ENCODE measurements at regions not wholly inside any gene's neighbourhood (a gene's known extent, or its start where the extent isn't known, plus 50 kb on each side); places are given as distances from the start of the nearest gene placed in this dataset.
"Not testable (repeated sequence)": the region's sequence is repeated elsewhere in the genome, so short reads cannot be mapped to it uniquely, and the experiment has no call there.

DNA sequence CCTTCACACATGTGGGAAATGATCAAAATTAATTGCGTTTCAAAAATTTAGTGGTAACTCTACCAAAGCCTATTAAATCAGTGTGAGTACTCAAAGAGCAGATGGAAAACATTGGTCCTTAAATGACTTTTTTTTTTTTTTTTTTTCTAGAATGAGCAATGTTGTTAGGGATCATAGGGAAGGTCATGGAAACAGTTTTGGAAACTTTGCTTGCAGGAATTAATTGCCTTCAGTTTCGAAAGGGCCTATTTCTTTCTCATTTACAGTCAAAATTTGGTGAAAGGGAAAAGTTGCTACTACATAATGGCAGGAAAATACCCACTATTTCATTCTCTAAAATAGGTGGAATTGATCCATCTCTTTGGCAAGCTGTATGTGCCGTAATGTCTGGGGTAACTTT is 160.9 kb downstream of the RTL9 start:
- no peak for DNase-seq

DNA sequence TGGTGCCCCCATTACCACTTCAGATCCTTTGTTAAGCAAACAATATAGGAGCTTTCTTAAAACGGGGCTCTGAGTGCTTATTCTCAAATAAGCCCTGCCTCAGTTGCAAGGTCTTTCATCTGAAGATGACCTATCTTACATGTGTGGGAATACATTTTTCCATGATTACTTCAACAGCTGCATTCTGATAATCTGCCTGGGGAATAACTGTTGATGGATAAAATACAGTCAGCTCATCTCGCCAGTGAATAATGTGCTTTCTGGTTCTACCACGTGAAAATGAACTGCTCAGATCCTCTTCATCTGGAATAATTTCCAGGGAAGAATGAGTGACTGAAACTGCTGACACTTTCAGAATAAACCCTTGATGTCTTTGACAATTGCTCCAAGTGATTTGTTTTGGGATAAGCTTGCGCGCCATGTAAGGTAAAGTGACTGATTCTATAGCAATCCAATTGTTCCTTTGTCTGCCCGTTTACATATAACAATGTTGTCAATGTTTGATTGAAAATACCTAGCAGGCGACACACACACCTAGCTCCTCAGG is 161.3 kb downstream of the RTL9 start:
- no peak for DNase-seq

DNA sequence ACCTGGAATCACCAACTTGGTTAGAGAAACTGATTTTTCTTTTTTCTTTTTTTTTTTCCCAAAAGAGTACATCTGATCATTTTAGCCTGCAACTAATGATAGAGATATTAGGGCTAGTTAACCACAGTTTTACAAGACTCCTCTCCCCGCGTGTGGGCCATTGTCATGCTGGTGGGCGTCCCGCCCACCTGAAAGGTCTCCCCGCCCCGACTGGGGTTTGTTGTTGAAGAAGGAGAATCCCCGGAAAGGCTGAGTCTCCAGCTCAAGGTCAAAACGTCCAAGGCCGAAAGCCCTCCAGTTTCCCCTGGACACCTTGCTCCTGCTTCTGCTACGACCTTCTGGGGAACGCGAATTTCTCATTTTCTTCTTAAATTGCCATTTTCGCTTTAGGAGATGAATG is 162.0 kb downstream of the RTL9 start:
- DNase-seq, result not testable (repeated sequence)

DNA sequence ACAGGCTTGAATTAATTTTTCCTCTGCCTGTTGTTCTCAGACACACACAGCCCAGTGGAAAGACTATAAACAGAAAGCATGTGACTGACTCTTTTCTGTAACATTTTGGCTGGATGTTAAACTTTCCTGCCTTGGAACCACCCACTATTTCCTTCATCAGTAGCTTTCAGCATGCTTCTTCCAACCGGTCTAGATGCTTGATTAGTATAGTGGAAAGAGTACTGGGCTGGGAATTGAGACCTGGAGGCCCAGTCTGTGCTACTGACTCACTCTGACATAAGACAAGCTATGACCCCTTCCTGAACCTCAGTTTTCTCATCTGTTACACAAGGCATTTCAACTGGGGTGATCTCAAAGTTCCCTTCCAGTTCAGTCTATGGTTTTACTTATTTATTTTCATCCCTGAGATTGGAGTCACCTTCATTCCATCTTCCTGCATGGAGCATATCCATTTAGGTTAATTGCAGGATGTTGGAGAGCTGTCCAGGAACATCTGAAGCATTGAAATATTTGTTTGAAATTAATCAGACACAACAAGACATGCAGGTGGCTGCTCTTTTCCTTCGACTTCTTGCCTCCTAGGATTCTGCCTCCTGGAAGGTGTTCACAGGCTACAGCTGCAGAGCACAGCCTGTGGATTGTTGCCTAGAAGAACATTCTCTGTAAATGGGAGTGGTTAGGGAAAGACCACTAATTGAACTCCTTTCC is 173.4 kb downstream of the RTL9 start:
- no peak for DNase-seq

DNA sequence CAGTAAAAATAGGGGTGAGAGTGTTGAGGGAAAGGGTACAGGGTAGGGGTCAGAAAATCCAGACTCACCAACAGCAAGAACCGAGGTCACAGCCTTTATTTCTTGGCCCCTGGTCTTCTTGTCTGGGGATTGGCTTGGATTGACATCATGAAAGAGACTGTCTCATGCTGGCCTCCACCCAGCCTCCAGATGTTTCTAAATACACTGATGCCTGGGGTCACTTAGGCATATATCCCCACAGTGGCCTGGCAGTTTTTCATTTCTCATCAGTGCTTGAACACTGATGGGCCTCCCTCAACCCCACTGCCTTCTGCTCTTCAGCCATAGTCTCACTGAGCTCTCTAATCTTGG is 173.9 kb downstream of the RTL9 start:
- no peak for DNase-seq

DNA sequence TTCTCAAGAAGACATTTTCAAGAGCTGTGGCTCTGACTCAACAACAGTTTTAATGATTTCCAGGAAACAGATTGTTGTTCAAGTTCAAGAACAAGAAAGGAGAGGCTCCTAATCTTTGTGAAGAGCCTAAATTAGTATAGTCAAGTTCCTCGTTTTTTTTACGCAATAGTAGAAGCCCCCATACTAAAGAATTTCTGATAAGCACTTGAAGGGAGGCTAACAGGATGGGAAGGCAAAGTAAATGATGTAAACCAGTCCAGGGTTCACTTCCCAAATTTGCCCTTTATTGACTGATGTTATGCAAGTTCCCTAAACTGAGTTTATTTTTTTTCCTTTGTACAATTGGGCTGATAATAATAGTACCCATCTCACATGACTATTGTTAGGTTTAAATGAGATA is 178.2 kb downstream of the RTL9 start:
- no peak for DNase-seq

DNA sequence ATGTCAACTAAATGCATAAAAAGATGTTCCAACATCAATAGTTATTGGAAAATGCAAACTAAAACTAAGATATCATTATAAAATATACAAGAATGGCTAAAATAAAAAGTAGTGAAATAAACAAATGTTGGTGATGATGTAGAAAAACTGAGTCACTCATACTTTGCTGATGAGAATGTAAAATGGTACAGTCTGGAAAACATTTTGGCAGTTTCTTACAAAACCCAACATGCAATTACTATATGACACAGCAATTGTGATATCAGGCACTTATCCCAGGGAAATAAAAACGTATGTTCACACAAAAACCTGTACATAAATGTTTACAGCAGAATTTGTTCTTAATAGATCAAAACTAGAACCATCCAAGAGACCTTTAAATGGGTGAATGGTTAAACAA is 182.6 kb downstream of the RTL9 start:
- DNase-seq, result no peak

DNA sequence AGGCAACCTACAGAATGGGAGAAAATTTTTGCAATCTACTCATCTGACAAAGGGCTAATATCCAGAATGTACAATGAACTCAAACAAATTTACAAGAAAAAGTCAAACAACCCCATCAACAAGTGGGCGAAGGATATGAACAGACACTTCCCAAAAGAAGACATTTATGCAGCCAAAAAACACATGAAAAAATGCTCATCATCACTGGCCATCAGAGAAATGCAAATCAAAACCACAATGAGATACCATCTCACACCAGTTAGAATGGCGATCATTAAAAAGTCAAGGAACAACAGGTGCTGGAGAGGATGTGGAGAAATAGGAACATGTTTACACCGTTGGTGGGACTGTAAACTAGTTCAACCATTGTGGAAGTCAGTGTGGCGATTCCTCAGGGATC is 192.2 kb downstream of the RTL9 start:
- DNase-seq, result not testable (repeated sequence)

DNA sequence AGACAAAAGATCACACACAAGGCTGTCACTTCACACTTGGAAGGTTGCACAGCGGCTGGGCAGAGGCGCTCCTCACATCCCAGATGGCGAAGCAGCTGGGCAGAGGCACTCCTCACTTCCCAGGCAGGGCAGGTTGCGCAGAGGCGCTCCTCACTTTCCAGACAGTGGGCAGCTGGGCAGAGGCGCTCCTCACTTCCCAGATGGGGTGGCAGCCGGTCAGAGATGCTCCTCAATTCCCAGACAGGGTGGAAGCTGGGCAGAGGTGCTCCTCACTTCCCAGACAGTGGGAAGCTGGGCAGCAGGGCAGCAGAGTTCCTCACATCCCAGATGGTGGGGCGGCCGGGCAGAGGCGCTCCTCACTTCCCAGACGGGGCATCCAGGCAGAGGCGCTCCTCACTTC is 199.2 kb downstream of the RTL9 start:
- DNase-seq, result no peak

DNA sequence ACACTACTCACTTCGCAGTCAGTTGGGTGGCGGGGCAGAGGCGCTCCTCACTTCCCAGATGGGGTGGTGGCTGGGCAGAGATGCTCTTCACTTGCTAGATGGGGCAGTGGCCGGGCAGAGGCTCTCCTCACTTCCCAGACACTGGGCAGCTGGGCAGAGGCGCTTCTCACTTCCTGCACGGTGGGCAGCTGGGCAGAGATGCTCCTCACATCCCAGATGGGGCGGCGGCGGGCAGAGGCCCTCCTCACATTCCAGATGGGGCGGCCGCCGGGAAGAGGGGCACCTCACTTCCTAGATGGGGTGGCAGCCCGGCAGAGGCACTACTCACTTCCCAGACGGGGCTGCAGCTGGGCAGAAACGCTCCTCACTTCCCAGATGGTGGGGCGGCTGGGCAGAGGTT is 199.8 kb downstream of the RTL9 start:
- DNase-seq, result no peak

DNA sequence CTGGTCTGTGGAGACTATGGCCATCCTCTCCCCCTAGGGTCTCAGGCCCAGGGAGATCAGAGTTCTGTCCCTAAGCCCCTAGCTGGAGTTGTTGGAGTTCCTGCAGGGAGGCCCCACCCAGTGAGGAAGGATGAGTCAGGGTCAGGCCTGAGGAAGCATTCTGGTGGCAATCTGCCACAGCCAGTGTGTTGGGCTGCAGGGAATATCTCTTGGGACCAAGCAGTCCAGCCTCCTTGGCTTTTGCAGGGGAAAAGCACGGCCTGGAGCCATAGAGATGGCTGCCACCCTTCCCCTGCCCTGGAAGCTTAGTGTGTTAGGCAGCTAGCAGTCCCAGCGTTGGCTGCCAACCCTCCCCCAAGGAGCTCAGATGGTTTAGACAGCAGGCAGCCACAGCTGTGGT is 202.4 kb downstream of the RTL9 start:
- DNase-seq, result no peak

DNA sequence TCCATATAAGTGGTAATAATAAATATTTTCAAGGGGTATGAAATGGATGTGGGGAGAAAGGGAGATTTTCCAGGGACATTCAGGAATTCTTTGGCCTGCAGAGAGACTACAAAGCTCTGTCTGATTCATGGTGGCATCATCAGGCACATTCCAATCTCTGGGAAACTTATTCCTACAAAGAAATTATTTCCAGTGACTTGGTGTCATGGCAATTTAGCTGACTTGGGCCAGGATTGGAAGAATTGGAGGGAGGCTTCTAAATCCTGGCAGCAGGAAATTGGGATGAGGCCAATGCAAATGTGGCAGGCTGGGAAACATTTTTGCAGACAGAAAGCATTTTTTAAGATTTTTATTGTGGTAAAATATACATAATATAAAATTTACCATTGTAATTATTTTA is 204.6 kb downstream of the RTL9 start:
- no peak for DNase-seq

DNA sequence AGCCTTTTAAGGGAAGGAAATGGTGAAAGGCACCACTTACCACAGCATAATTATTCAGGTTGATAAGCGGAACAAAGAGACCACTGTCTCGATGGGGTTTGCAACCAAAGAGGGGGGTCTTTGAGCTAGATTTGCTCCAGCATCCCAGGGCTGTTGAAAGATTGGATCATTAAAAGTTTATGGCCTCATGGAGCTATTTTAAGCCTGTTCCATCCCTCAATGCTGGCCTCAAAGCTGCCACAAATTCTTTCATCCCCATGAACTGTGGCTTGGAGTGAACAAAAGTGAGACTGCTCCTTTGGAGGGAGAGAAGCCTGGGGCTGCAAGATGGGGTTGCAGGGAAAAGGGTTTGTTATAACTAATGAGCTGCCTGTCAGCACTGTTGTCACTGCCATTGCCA is 209.8 kb downstream of the RTL9 start:
- DNase-seq, result no peak

DNA sequence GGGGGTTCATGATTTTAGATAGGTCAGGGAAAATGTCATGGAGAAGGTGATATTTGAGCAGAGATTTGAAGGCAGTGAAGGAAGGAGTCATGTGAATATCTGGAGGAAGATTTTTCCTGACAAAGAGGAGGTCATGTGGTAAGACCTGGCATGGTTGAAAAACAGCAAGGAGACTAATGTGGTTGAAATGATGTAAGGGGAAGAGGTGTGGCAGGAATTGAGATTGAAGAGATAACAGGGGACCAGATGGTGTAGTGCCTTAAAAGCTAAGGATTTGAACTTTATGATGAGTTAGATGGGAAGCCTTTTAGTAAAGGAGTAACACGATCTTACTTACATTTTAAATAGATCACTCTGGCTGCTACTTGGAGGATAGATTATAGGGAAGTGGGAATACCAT is 210.9 kb downstream of the RTL9 start:
- DNase-seq, result no peak

DNA sequence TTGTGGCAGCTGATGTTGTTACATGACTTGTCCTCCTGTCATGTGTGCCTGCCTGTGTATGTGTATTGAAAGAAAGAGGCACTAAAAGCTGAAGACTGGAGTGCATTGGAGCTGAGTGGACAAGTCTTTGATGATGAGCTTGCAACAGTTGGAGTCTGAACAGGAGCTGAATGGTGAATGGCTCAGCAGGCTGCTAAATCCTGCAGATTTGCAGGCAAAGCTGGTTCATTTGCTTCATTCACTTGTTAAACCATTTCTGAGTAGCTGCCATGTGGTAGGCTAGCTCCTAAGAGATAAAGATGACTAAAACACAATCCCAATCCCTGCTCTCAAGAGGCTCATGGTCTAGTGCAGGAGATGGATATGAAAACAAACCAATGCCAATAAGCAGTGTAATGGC is 217.3 kb downstream of the CHRDL1 start:
- no peak for DNase-seq

DNA sequence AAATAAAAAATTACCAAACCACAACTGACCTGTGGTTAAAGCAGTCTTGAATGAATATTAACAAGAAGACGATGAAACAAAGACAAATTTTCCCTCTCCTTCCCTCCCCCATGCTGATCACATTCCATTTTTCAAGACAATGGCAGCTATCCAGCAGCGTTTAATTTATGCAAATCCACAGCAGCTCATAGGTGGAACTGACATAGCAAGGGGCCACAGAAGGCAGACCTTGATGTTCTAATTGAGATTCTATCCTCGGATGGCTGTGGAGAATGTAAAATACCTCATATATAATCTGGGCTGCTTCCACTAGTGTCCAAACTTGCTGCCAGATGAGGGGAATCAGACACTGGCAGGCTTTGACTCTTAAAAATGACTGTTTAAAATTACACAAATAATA is 211.5 kb downstream of the CHRDL1 start:
- DNase-seq, result no peak

DNA sequence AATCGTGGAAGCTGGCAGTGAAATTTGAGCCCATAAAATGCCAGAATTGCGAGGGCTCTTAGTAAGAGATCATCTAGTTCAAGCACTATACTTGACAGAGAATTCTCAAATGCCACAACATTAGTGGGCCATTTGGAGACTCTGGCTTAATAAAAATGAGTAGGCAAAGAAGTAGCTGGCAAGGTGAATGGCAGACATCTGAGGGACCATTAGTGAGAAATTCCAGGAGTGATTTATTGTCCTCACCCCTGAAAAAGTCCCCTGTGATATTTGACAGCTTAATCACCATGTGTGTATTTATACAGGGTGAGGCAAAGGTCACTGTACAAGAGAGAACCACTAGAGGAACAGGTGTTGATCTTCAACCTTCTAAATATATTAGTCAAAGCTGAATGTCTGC is 207.5 kb downstream of the CHRDL1 start:
- peak; percentile 5 for DNase-seq

DNA sequence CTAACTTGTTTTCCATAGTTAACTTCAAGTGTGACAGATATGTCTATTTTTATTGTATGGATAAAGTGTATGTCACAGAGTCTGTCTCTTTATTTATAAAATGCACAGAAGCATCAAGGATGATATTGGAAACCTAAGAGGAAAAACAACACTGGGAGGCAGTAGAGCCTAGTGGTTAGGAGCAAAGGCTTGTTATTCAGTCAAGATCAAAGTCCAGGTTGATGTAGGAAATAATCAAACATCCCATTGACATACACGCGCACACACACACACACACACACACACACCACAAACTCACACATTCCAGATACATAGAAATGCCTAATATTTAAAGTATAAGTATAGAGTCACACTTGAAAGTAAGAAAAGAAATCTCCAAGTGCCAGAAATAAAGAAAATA is 206.8 kb downstream of the CHRDL1 start:
- DNase-seq, result no peak

DNA sequence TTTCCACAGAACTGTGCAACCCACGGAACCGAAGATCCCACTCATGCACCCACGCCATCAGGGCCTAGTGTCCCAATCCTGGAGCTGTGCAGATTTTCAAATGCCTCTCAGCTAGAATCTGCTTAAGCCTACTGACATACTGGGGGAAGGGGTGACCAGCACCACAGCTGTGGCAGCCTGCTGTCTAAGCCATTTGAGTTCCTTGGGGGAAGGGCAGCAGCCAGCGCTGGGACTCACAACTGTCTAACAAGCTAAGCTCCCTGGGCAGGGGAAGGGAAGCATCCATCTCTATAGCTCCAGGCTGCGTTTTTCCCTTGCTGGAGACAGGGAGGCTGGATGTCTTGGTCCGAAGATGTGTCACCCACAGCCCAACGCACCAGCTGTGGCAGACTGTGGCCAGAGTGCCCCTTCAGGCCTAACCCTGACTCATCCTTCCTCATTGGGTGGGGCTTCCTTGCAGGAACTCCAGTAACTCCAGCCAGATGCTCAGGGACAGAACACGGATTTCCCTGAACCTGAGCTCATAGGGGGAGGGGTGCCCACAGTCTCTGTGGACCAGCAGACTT is 194.8 kb downstream of the CHRDL1 start:
- DNase-seq, result no peak

DNA sequence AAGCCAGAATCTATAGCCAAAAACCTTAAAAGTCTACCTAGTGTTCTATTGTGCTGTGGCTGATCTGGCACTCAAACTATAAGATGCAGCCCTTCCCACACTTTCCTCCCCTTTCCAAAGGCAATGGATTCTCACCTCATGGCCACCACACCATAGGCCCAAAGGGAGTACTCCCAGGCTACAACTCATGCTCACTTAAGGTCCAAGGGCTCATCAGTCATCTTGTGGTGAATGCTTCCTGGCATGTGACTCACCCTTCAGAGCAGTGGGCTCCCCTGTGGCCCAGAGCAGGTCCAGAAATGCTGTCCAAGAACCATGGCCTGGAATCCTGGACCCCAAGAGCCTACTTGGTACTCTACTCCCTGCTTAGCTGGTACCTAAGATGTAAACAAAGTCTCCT is 181.0 kb downstream of the CHRDL1 start:
- DNase-seq, result no peak

All from NCI-H774 (cell line).